ENCODE measurements at regions not wholly inside any gene's neighbourhood (a gene's known extent, or its start where the extent isn't known, plus 50 kb on each side); places are given as distances from the start of the nearest gene placed in this dataset.
A peak's percentile ranks its signal among the peaks of the same experiment; 100 is the strongest.

- Histone ChIP-seq H2AFZ (ENCODE audit: control insufficient read depth, low read depth, low read length) (no peak overlapping the region), H4K20me1 (ENCODE audit: control insufficient read depth, insufficient read depth) (no peaks in the 10 kb centered on the region), H3K36me3 (ENCODE audit: control insufficient read depth in 2 of 2, insufficient read depth in 2 of 2, low read length in 1 of 2) (no peaks in the 10 kb centered on the region), H3K79me2 (ENCODE audit: control insufficient read depth, insufficient read depth, low read length) (no peaks in the 10 kb centered on the region), H3K27ac (ENCODE audit: control insufficient read depth, insufficient read depth) (peak overlapping the region; percentile 63), H3K27me3 (replicated peaks in 1 of 2; ENCODE audit: control insufficient read depth in 2 of 2, insufficient read depth in 2 of 2, low read length in 1 of 2) (no peaks in the 10 kb centered on the region), H3K9ac (ENCODE audit: control insufficient read depth, insufficient read depth, low read length) (no peak overlapping the region), H3K4me3 (no peak overlapping the region), H3K4me2 (ENCODE audit: control insufficient read depth, insufficient read depth) (peak overlapping the region; percentile 84), H3K4me1 (ENCODE audit: control insufficient read depth, insufficient read depth, low read length) (peaks cover 23% of the 10 kb centered on the region), H3K9me3 (replicated peaks; ENCODE audit: control insufficient read depth, insufficient read depth, low read length) (no peaks in the 10 kb centered on the region; the same call in 1 of the 3 replicates)
- ChIA-PET POLR2A (interaction anchor here (0.6 kb wide), 1 partner anchor 601 kb away, joined by 3 read pairs; no protein-coding TSS in a partner anchor), CTCF (interaction anchor here (0.7 to 3.4 kb wide), 3 partner anchors 9 to 15 kb away, joined by 3 to 13 read pairs (median 3); no protein-coding TSS in a partner anchor), SMC1A (ENCODE audit: uncharacterized antibody, unreplicated experiment) (interaction anchor here (0.7 to 2.3 kb wide), 11 partner anchors 10 to 215 kb away, joined by 3 to 12 read pairs (median 4); no protein-coding TSS in a partner anchor), RAD21 (ENCODE audit: unreplicated experiment) (interaction anchor here (1.1 to 1.3 kb wide), 4 partner anchors 9 to 57 kb away, joined by 3 to 6 read pairs (median 4); no protein-coding TSS in a partner anchor)
- DNase-seq (ENCODE audit: low read depth, low spot score) (no peak), ATAC-seq (peak; percentile 92), FAIRE-seq (peak; percentile 80)
- WGBS (ENCODE audit: insufficient coverage, insufficient replicate concordance, low lambda C conversion rate, missing lambda C conversion rate), result 14% methylated on average over 6 of the region's 6 CpGs
- no TSS peak for BruUV-seq (replicated peaks)
- in situ Hi-C loops (cut with MboI), result no loop called here
- intact Hi-C loops (cut with micrococcal nuclease; ENCODE audit: unreplicated experiment), result loop anchor here (2.0 kb wide), 1 partner anchor 55 kb away; no protein-coding TSS in a partner anchor
- no peak for TF ChIP-seq ZBTB11 (CRISPR knock-in tag; IDR thresholded peaks at IDR 0.05)
- peak; percentile 71 for TF ChIP-seq DPF2 (IDR thresholded peaks at IDR 0.05)
- TF ChIP-seq REST (IDR thresholded peaks at IDR 0.05; ENCODE audit: low read depth, low read length), result no peak
- TF ChIP-seq IRF4 (IDR thresholded peaks at IDR 0.05; ENCODE audit: low read depth, low read length), result no peak; the same call in none of the 2 replicates
- peak; percentile 87; the same call in 1 of the 2 replicates for TF ChIP-seq ESRRA (IDR thresholded peaks at IDR 0.05; ENCODE audit: low read length)
- peak; percentile 65; the same call in 1 of the 2 replicates for TF ChIP-seq TCF3 (IDR thresholded peaks at IDR 0.05; ENCODE audit: borderline replicate concordance, insufficient read depth, low read depth, low read length)
- no peak for TF ChIP-seq CBFB (IDR thresholded peaks at IDR 0.05; ENCODE audit: low read depth)
- peak in 1 of 2 experiments; percentile 59; a peak in 1 of 4 replicates for TF ChIP-seq EP300 (IDR thresholded peaks at IDR 0.05; ENCODE audit: borderline replicate concordance in 1 of 2, control insufficient read depth in 1 of 2, low read depth in 2 of 2, low read length in 2 of 2)
- no peak for TF ChIP-seq CEBPZ (IDR thresholded peaks at IDR 0.05; ENCODE audit: low read depth, low read length)
- TF ChIP-seq SMAD1 (IDR thresholded peaks at IDR 0.05; ENCODE audit: low read depth, partially characterized antibody), result no peak
- TF ChIP-seq SMAD5 (IDR thresholded peaks at IDR 0.05; ENCODE audit: low read depth), result no peak
- no peak for TF ChIP-seq SREBF1 (IDR thresholded peaks at IDR 0.05; ENCODE audit: low read length)
Measured at GRCh38 chr20:1721687-1722512, 64.3 kb upstream of the SIRPG start.

Measured in GM12878 (cell line).